NCI-H2081 (cell line): ENCODE measurements at regions not wholly inside any gene's neighbourhood (a gene's known extent, or its start where the extent isn't known, plus 50 kb on each side); places are given as distances from the start of the nearest gene placed in this dataset.

Experiments used
- DNase-seq, 2 experiments: peaks; one replicate each; lab custom pipeline; 2025; lab: John Stamatoyannopoulos, UW

GRCh38 chr3:148158210-148158609 is 539.5 kb upstream of the AGTR1 start:
- no peak for DNase-seq

- DNase-seq, result no peak
Measured at GRCh38 chr3:148162132-148162531, 535.6 kb upstream of the AGTR1 start.

GRCh38 chr3:148168347-148168746 is 529.4 kb upstream of the AGTR1 start:
- no peak for DNase-seq

GRCh38 chr3:148173851-148174250 is 523.9 kb upstream of the AGTR1 start:
- DNase-seq, result no peak

- no peak for DNase-seq
Measured at GRCh38 chr3:148175214-148175613, 522.5 kb upstream of the AGTR1 start.

- peak; percentile 76 to 92 for DNase-seq
Measured at GRCh38 chr3:148178503-148178902, 519.2 kb upstream of the AGTR1 start.

- DNase-seq, result no peak
Measured at GRCh38 chr3:148184798-148185197, 512.9 kb upstream of the AGTR1 start.

- no peak for DNase-seq
Measured at GRCh38 chr3:148186881-148187280, 510.8 kb upstream of the AGTR1 start.

- no peak for DNase-seq
Measured at GRCh38 chr3:148187296-148187695, 510.4 kb upstream of the AGTR1 start.

- no peak for DNase-seq
Measured at GRCh38 chr3:148190441-148190990, 507.2 kb upstream of the AGTR1 start.

- DNase-seq, result no peak
Measured at GRCh38 chr3:148191966-148192365, 505.7 kb upstream of the AGTR1 start.

- DNase-seq, result no peak
Measured at GRCh38 chr3:148197061-148197460, 500.6 kb upstream of the AGTR1 start.

- DNase-seq, result no peak
Measured at GRCh38 chr3:148202386-148202785, 495.3 kb upstream of the AGTR1 start.

GRCh38 chr3:148203297-148204010 is 494.2 kb upstream of the AGTR1 start:
- DNase-seq, result no peak

GRCh38 chr3:148204131-148204530 is 493.6 kb upstream of the AGTR1 start:
- DNase-seq, result no peak

- no peak for DNase-seq
Measured at GRCh38 chr3:148205977-148206376, 491.7 kb upstream of the AGTR1 start.

GRCh38 chr3:148206446-148206845 is 491.3 kb upstream of the AGTR1 start:
- no peak for DNase-seq

- no peak for DNase-seq
Measured at GRCh38 chr3:148208975-148209374, 488.7 kb upstream of the AGTR1 start.

- no peak for DNase-seq
Measured at GRCh38 chr3:148211725-148212124, 486.0 kb upstream of the AGTR1 start.

- no peak for DNase-seq
Measured at GRCh38 chr3:148214705-148215104, 483.0 kb upstream of the AGTR1 start.

- DNase-seq, result no peak
Measured at GRCh38 chr3:148217317-148217716, 480.4 kb upstream of the AGTR1 start.

GRCh38 chr3:148218222-148218621 is 479.5 kb upstream of the AGTR1 start:
- no peak for DNase-seq

- DNase-seq, result no peak
Measured at GRCh38 chr3:148219999-148220398, 477.7 kb upstream of the AGTR1 start.

GRCh38 chr3:148221303-148221702 is 476.4 kb upstream of the AGTR1 start:
- DNase-seq, result no peak
